ENCODE measurements at regions not wholly inside any gene's neighbourhood (a gene's known extent, or its start where the extent isn't known, plus 50 kb on each side); places are given as distances from the start of the nearest gene placed in this dataset.

- DNase-seq = no peak
- Histone ChIP-seq H3K4me1 (no peaks in the 10 kb centered on the region), H3K27me3 (no peaks in the 10 kb centered on the region), H3K27ac (no peak overlapping the region), H3K4me3 (no peak overlapping the region), H3K36me3 (no peaks in the 10 kb centered on the region), H3K9me3 (peaks cover 0 to 5% (median 0%) of the 10 kb centered on the region in 12 donors)
- no peak for ATAC-seq
- intact Hi-C loops (cut with DNase I) = no loop called here
- TF ChIP-seq POLR2A (IDR thresholded peaks at IDR 0.05) = no peak
- no peak for TF ChIP-seq CTCF (IDR thresholded peaks at IDR 0.05)
- 5 to 22% (median 16%) methylated on average over 1 of the region's 1 CpG for WGBS, 4 donors
Observed at GRCh38 chr5:92884469-92884868, 696.5 kb downstream of the NR2F1-AS1 start.

- H3K27me3 ChIP-seq = no peaks in the 10 kb centered on the region
- H3K4me3 ChIP-seq = no peak overlapping the region
- DNase-seq (no peak), ATAC-seq (no peak)
- H3K36me3 ChIP-seq = no peaks in the 10 kb centered on the region
- WGBS, 4 donors = 83 to 92% (median 87%) methylated on average over 2 of the region's 2 CpGs
- no peaks in the 10 kb centered on the region for H3K4me1 ChIP-seq
- no peak overlapping the region for H3K27ac ChIP-seq
- peaks cover 0 to 16% (median 4%) of the 10 kb centered on the region in 12 donors for H3K9me3 ChIP-seq
- intact Hi-C loops (cut with DNase I) = no loop called here
- TF ChIP-seq POLR2A (IDR thresholded peaks at IDR 0.05) (no peak), CTCF (IDR thresholded peaks at IDR 0.05) (no peak)
Observed at GRCh38 chr5:92879806-92880543, 701.0 kb downstream of the NR2F1-AS1 start.

GRCh38 chr5:92874790-92875189 lies 706.2 kb downstream of the NR2F1-AS1 start:
- Histone ChIP-seq H3K36me3 (no peaks in the 10 kb centered on the region), H3K4me1 (no peaks in the 10 kb centered on the region), H3K9me3 (peaks cover 0 to 57% (median 20%) of the 10 kb centered on the region in 12 donors), H3K27me3 (no peaks in the 10 kb centered on the region), H3K4me3 (no peak overlapping the region), H3K27ac (no peak overlapping the region)
- DNase-seq (no peak), ATAC-seq (no peak)
- intact Hi-C loops (cut with DNase I) = no loop called here
- TF ChIP-seq POLR2A (IDR thresholded peaks at IDR 0.05) (no peak), CTCF (IDR thresholded peaks at IDR 0.05) (no peak)
- WGBS, 4 donors = 93 to 97% (median 95%) methylated on average over 2 of the region's 2 CpGs

- WGBS, 4 donors = 94 to 98% (median 95%) methylated on average over 3 of the region's 3 CpGs
- intact Hi-C loops (cut with DNase I) = no loop called here
Observed at GRCh38 chr5:92868442-92868841, 712.6 kb downstream of the NR2F1-AS1 start.

More at GRCh38 chr5:92868442-92868841, 712.6 kb downstream of the NR2F1-AS1 start:
- DNase-seq (no peak), ATAC-seq (no peak)
- Histone ChIP-seq H3K4me1 (no peaks in the 10 kb centered on the region), H3K27ac (no peak overlapping the region), H3K4me3 (no peak overlapping the region), H3K36me3 (no peaks in the 10 kb centered on the region), H3K9me3 (peaks cover 0 to 33% (median 6%) of the 10 kb centered on the region in 12 donors), H3K27me3 (no peaks in the 10 kb centered on the region)
- TF ChIP-seq CTCF (IDR thresholded peaks at IDR 0.05) (no peak), POLR2A (IDR thresholded peaks at IDR 0.05) (no peak)

All from heart left ventricle (tissue), 16 donors.